ENCODE measurements at regions not wholly inside any gene's neighbourhood (a gene's known extent, or its start where the extent isn't known, plus 50 kb on each side); places are given as distances from the start of the nearest gene placed in this dataset.

DNA sequence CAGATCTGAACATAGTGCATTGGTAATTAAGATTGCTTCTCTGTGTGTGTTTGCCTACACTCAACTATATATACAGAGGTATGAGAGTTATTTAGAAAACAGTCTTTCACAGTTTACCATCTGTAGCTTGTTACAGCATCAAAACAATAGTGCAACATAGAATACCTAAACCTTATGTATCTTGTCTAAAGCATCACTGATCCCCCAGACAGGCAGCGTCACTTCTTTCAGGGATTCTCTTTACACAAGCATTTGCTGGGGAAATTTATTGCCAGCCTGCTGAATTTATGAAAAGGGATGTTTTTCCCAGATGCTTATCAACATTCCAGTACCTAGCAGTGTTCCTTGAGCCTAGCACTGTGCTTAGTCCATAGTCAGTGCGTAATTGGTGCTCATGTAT lies 195.8 kb upstream of the COL8A1 start:
- H3K36me3 ChIP-seq = no peaks in the 10 kb centered on the region
- WGBS, 2 donors = 91 to 93% methylated on average over 2 of the region's 2 CpGs

DNA sequence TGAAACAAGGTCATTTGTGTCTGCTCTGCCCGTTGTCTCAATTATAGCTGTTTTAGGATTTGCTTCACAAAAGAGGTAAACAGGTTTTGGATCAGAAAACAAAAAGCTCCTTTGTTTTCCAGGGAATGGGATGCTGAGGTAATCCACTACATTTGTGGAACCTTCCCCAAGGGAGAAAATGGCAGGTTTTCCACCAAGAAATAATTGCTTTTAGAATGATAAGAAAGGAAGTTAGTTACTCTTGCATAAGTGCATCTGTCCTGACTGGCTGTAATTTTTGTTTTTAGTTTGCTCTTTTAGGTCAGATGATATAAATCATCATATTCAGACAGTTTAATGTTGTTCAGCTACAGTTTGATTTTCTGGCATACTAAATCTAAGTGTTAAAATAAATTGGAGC lies 198.5 kb upstream of the COL8A1 start:
- Histone ChIP-seq H3K4me3 (no peak overlapping the region), H3K27ac (no peak overlapping the region), H3K4me1 (no peaks in the 10 kb centered on the region), H3K9me3 (no peaks in the 10 kb centered on the region), H3K27me3 (no peaks in the 10 kb centered on the region), H3K36me3 (no peaks in the 10 kb centered on the region)
- no peak for DNase-seq
- TF ChIP-seq, protein P1, sequence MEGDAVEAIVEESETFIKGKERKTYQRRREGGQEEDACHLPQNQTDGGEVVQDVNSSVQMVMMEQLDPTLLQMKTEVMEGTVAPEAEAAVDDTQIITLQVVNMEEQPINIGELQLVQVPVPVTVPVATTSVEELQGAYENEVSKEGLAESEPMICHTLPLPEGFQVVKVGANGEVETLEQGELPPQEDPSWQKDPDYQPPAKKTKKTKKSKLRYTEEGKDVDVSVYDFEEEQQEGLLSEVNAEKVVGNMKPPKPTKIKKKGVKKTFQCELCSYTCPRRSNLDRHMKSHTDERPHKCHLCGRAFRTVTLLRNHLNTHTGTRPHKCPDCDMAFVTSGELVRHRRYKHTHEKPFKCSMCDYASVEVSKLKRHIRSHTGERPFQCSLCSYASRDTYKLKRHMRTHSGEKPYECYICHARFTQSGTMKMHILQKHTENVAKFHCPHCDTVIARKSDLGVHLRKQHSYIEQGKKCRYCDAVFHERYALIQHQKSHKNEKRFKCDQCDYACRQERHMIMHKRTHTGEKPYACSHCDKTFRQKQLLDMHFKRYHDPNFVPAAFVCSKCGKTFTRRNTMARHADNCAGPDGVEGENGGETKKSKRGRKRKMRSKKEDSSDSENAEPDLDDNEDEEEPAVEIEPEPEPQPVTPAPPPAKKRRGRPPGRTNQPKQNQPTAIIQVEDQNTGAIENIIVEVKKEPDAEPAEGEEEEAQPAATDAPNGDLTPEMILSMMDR (IDR thresholded peaks at IDR 0.05) = no peak
- no peak for TF ChIP-seq POLR2A (IDR thresholded peaks at IDR 0.05)
- 25 to 50% methylated on average over 1 of the region's 1 CpG for WGBS, 2 donors
- intact Hi-C loops (cut with DNase I) = no loop called here

More for the DNA sequence above, 195.8 kb upstream of the COL8A1 start:
- TF ChIP-seq POLR2A (IDR thresholded peaks at IDR 0.05) = no peak
- TF ChIP-seq, protein P1 (IDR thresholded peaks at IDR 0.05) = no peak
- intact Hi-C loops (cut with DNase I) = no loop called here
- DNase-seq = no peak
- Histone ChIP-seq H3K4me1 (no peaks in the 10 kb centered on the region), H3K9me3 (no peaks in the 10 kb centered on the region), H3K27me3 (no peaks in the 10 kb centered on the region), H3K27ac (no peak overlapping the region), H3K4me3 (no peak overlapping the region)

DNA sequence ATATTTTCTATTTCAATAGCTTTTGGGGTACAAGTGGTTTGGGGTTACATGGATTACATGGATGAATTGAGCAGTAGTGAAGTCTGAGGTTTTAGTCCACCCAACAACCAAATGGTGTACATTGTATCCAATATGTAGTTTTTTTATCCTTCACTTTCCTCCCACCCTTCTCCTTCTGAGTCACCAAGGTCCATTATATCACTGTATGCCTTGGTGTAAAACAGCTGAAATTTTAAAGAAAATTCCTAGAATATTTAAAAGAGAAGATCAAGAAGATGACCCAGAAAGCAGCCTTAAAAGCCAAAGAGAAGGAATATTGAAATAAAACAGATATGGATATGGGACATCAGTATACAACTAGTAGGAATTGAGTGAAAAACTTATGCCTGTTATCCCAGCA lies 204.2 kb upstream of the COL8A1 start:
- H3K4me3 ChIP-seq = no peak overlapping the region
- H3K27ac ChIP-seq = no peak overlapping the region
- DNase-seq = no peak
- H3K27me3 ChIP-seq = no peaks in the 10 kb centered on the region
- no peaks in the 10 kb centered on the region for H3K9me3 ChIP-seq
- intact Hi-C loops (cut with DNase I) = no loop called here
- TF ChIP-seq POLR2A (IDR thresholded peaks at IDR 0.05) = no peak
- TF ChIP-seq, protein P1 (IDR thresholded peaks at IDR 0.05) = no peak
- H3K36me3 ChIP-seq = no peaks in the 10 kb centered on the region
- H3K4me1 ChIP-seq = no peaks in the 10 kb centered on the region

DNA sequence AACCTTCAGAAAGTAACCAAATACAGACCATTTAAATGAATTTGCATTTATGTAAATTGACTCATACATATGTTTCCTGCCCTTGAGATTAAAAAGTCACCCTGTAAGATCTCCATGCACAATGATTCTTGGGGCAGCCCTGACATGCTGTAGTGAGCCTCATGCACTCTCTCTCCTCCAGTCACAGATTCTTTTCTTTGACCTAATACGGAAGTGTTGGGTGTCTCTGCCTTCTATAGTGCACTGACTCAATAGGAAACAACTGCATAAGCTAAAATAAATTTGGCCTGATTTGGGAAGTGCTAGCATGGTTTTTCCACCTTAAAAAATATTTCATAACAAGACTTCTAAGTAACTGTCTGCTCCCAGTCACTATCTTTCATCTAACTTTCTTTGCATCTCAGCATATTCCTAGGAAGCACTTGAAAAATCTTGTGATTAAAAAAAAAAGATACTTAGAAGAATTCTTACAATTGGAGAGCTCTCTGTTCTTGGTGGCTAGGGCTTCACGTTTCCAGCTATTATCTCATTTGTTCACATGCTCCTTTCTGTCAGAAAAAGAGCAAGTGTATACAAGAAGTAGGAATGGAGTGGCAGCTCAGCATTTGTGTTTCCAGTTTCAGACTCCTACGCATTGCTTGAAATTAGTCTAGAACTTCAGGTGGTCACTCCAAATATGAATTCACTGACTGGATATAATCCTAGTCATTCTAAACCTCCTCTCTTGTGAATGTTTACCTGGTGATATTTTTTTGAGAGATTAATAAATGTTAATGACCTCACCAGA lies 207.9 kb upstream of the COL8A1 start:
- intact Hi-C loops (cut with DNase I) = no loop called here
- no peak for TF ChIP-seq POLR2A (IDR thresholded peaks at IDR 0.05)
- TF ChIP-seq, protein P1 (IDR thresholded peaks at IDR 0.05) = no peak
- Histone ChIP-seq H3K4me3 (no peak overlapping the region), H3K9me3 (no peaks in the 10 kb centered on the region), H3K36me3 (no peaks in the 10 kb centered on the region), H3K4me1 (no peaks in the 10 kb centered on the region), H3K27ac (no peak overlapping the region), H3K27me3 (no peaks in the 10 kb centered on the region)
- 52 to 64% methylated on average over 3 of the region's 3 CpGs for WGBS, 2 donors
- no peak for DNase-seq

DNA sequence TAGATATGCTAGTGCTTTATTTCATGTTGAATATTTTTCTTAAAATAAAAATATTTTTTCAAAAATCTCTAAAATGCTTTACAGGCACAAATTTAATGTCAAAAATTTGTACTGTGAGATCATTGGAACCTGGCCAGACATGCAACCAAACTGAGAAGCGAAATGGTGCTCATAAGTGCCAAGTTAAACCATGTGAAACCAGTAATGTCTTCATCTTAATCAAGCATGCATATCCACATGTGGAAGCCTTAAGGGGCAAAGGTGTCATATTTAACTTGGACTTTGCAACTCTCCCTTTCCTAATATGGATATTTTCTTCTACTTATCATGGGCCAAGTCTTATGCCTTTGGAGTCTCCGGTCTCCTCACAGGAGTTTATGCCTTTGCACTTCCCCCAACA lies 208.9 kb upstream of the COL8A1 start:
- 31 to 49% methylated on average over 2 of the region's 2 CpGs for WGBS, 2 donors
- TF ChIP-seq, protein P1 (IDR thresholded peaks at IDR 0.05) = no peak
- TF ChIP-seq POLR2A (IDR thresholded peaks at IDR 0.05) = no peak
- DNase-seq = no peak
- no peaks in the 10 kb centered on the region for H3K27me3 ChIP-seq
- H3K4me1 ChIP-seq = no peaks in the 10 kb centered on the region
- H3K27ac ChIP-seq = no peak overlapping the region
- H3K4me3 ChIP-seq = no peak overlapping the region
- H3K9me3 ChIP-seq = no peaks in the 10 kb centered on the region
- intact Hi-C loops (cut with DNase I) = no loop called here
- H3K36me3 ChIP-seq = no peaks in the 10 kb centered on the region

All from esophagus squamous epithelium (tissue), 5 donors.